ENCODE measurements at regions not wholly inside any gene's neighbourhood (a gene's known extent, or its start where the extent isn't known, plus 50 kb on each side); places are given as distances from the start of the nearest gene placed in this dataset.

DNA sequence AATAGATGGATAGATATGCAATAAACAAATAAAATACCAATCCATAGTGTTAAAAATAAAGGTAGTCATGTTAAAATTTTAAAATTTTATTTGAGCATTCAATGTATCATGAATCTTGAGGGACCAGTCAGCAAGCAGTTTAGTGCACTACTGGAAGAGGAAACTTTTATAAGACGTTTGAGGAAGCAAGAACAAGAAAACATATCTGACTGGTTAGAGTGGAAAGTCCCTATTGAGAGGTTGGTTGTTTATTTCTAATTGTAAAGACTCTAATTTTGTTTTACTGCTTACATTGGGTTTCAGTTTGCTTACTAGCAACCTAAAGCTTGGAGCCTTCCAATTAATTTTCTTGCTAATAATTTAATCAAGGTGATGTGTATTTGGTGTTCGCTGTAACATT is 786.2 kb downstream of the RAB28 start:
- TF ChIP-seq, protein P1, sequence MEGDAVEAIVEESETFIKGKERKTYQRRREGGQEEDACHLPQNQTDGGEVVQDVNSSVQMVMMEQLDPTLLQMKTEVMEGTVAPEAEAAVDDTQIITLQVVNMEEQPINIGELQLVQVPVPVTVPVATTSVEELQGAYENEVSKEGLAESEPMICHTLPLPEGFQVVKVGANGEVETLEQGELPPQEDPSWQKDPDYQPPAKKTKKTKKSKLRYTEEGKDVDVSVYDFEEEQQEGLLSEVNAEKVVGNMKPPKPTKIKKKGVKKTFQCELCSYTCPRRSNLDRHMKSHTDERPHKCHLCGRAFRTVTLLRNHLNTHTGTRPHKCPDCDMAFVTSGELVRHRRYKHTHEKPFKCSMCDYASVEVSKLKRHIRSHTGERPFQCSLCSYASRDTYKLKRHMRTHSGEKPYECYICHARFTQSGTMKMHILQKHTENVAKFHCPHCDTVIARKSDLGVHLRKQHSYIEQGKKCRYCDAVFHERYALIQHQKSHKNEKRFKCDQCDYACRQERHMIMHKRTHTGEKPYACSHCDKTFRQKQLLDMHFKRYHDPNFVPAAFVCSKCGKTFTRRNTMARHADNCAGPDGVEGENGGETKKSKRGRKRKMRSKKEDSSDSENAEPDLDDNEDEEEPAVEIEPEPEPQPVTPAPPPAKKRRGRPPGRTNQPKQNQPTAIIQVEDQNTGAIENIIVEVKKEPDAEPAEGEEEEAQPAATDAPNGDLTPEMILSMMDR (IDR thresholded peaks at IDR 0.05), result no peak
- H3K27ac ChIP-seq, result no peak overlapping the region
- no peak overlapping the region for H3K4me3 ChIP-seq
- DNase-seq (ENCODE audit: low spot score), result no peak

DNA sequence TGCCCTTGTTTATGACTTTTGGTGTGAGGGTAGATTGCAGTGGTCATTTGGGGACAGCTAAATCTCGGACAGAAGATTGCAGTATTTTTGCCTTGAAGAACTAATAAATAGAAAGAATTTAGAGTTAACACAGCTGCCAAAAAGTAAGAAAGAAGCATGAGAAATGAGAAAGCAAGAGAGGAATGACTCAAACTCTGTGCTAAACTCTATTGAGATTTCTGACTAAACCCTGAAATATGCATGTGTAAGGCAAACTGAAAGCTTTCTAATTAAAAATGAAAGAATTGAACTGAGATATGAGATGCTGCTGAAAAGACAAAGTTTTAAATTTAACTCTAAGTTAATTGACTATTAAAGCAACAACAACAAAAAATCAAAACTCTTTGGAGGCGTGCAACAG is 791.3 kb downstream of the RAB28 start:
- TF ChIP-seq, protein P1 (IDR thresholded peaks at IDR 0.05), result no peak
- no peak for DNase-seq (ENCODE audit: low spot score)
- no peak overlapping the region for H3K4me3 ChIP-seq
- no peak overlapping the region for H3K27ac ChIP-seq

DNA sequence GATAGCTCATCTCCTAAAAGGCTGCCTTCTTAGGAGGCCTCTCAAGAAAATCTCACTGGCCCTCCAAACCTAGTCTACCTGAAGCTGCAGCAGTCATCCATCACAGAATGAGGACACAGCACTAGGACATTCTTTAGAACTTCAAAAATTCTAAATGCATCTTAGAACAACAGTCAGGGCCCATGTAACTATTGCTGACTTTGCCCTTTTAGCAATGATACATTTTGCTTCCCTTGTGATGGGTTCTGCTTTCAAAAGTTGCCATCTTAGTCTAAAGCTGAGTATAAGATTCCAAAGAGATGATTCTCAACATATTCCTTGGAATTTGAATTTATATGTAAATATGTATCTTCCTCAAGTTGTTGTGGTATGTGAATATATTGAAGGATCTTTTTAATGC is 793.0 kb downstream of the RAB28 start:
- TF ChIP-seq, protein P1 (IDR thresholded peaks at IDR 0.05), result no peak
- no peak overlapping the region for H3K4me3 ChIP-seq

DNA sequence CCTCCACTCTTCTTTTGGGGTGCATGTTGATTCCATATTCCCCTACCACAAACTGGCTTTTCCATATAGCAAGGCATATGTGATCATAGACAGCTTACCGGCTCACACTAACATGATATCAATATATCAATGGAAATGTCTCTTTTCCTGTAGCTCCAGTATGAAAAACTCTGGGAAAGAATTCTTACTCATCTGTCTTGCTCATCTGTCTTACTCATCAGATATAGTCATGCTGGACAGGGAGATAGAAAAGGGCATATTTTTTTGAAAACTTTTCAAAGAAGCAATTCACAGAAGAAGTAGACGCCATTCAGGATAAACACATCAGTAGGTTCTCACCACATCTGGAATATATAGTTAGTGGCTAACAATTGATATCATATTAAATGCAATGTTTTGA is 794.7 kb downstream of the RAB28 start:
- TF ChIP-seq, protein P1 (IDR thresholded peaks at IDR 0.05), result no peak
- H3K27ac ChIP-seq, result no peak overlapping the region
- H3K4me3 ChIP-seq, result no peak overlapping the region
- DNase-seq (ENCODE audit: low spot score), result no peak

More for the DNA sequence above, 793.0 kb downstream of the RAB28 start:
- no peak for DNase-seq (ENCODE audit: low spot score)
- no peak overlapping the region for H3K27ac ChIP-seq

DNA sequence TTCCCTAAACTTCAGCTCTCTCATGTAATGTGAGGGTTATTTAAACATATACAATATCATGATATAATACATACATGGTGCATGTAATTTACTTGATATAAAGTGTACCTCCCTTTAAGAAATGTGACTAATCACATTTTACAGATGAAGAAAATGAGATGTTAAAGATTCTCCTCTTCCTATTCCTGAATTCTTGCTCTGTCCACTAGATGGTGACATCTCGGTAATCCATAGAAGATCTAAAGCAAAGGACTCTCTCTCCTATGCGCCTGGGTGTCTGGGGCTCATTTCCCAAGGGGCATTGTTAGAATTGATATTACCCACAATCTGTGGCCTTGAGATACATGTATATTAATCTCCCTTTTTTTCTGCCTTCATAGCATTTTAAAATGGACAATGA is 804.9 kb downstream of the RAB28 start:
- no peak for DNase-seq (ENCODE audit: low spot score)
- H3K4me3 ChIP-seq, result no peak overlapping the region
- TF ChIP-seq, protein P1 (IDR thresholded peaks at IDR 0.05), result no peak
- H3K27ac ChIP-seq, result no peak overlapping the region

DNA sequence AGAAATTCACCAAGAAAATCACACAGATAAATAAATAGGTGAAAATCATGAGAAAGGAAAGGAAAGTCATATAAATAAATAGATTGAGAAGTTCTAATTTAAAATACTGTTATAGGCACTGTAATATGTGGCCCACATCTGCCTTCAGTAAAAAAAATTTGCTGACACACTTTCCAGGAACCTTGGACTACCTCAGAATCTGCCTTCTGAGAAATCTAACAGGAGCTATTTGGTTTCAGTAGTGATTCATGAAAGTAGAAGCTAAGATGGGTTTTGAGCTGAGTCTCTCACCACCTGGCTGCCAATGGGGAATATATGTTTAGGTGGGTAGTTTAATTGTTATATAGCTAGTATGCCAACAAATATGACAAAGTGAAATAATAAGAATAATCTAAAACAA is 810.0 kb downstream of the RAB28 start:
- TF ChIP-seq, protein P1 (IDR thresholded peaks at IDR 0.05), result no peak
- no peak for DNase-seq (ENCODE audit: low spot score)
- no peak overlapping the region for H3K27ac ChIP-seq
- H3K4me3 ChIP-seq, result no peak overlapping the region

DNA sequence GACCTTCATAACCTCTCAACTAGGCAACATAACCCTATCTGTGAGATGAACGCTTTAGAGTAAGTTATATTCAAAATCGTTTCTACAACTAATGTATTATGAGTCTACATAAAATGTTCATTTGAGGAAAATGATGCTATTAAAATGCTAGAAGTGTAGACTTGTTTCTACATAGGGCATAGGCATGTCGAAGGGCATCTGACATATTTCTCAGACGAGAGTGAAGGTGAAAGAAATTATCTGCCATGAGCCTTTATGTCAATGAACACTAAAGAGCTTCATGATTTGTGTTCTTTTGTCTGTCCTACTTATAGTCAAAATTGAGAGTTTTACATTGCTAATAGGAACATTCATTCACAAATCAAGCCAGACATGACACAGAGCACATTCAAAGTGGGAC is 811.8 kb downstream of the RAB28 start:
- no peak overlapping the region for H3K27ac ChIP-seq
- TF ChIP-seq, protein P1 (IDR thresholded peaks at IDR 0.05), result no peak

More for the DNA sequence above, 811.8 kb downstream of the RAB28 start:
- H3K4me3 ChIP-seq, result no peak overlapping the region
- no peak for DNase-seq (ENCODE audit: low spot score)
